SK-N-SH (cell line): ENCODE measurements at regions not wholly inside any gene's neighbourhood (a gene's known extent, or its start where the extent isn't known, plus 50 kb on each side); places are given as distances from the start of the nearest gene placed in this dataset.

Experiments used
- CTCF ChIA-PET: fragments of 300-600, 350-600 bp; formaldehyde crosslinking; extraction: SDS; loops from one replicate; lab custom pipeline; 2021; lab: Yijun Ruan, JAX
- POLR2A ChIA-PET: fragments of 350-600 bp; sonication (Branson Sonifier 250); formaldehyde crosslinking; extraction: SDS; loops from one replicate; lab custom pipeline; 2020; ENCODE audit warnings: antibody characterized with exemption, inconsistent platforms; lab: Yijun Ruan, JAX
- DNase-seq: peaks from one replicate; pipeline ENCODE4 v3.0.0; 2012
- H2AFZ ChIP-seq: fragments of 200-600 bp; sonication (generic); 2 replicates; pipeline ENCODE4 v1.8.1; 2016; ENCODE audit warnings: antibody characterized with exemption, mild to moderate bottlenecking, low read depth
- H3F3A ChIP-seq: fragments of 200-600 bp; sonication (generic); replicated peaks from 2 replicates; pipeline ENCODE3; 2016; ENCODE audit warnings: antibody characterized with exemption, mild to moderate bottlenecking; ENCODE audit not compliant: insufficient read depth
- H3K27ac ChIP-seq, 2 experiments: fragments of 200-500 bp in 1 of 2; fragments of 200-600 bp in 1 of 2; sonication (Bioruptor generic) in 1 of 2; sonication (generic), shearing (Covaris generic) in 1 of 2; 2 replicates each; pipeline versions ENCODE4 v1.5.1 to v1.6.1; 2014 to 2016; ENCODE audit warnings: low read depth in 2 of 2, inconsistent platforms in 1 of 2, low read length in 1 of 2, mild to moderate bottlenecking in 1 of 2, mixed read lengths in 1 of 2
- H3K27me3 ChIP-seq: fragments of 200-600 bp; sonication (generic), shearing (Covaris generic); 2 replicates; pipeline ENCODE4 v1.6.1; 2016; ENCODE audit warnings: mixed run types; ENCODE audit not compliant: insufficient read depth
- H3K36me3 ChIP-seq, 2 experiments: fragments of 200-500 bp in 1 of 2; fragments of 200-600 bp in 1 of 2; sonication (Bioruptor generic) in 1 of 2; sonication (generic) in 1 of 2; replicated peaks in 1 of 2; 2 replicates each; pipeline versions ENCODE3 to v1.5.1; 2014 to 2016; ENCODE audit warnings: low read length in 1 of 2, mild to moderate bottlenecking in 1 of 2; ENCODE audit not compliant: insufficient read depth in 2 of 2, control insufficient read depth in 1 of 2
- H3K4me1 ChIP-seq, 2 experiments: fragments of 200-500 bp in 1 of 2; fragments of 200-600 bp in 1 of 2; sonication (Bioruptor generic) in 1 of 2; sonication (generic), shearing (Covaris generic) in 1 of 2; 2 replicates each; pipeline versions ENCODE4 v1.5.1 to v1.6.1; 2014 to 2016; ENCODE audit warnings: low read depth in 1 of 2, low read length in 1 of 2, mixed run types in 1 of 2; ENCODE audit not compliant: insufficient read depth in 2 of 2, control insufficient read depth in 1 of 2
- H3K4me2 ChIP-seq: fragments of 200-600 bp; sonication (generic), shearing (Covaris generic); 2 replicates; pipeline ENCODE4 v1.6.1; 2017; ENCODE audit warnings: mixed run types
- H3K4me3 ChIP-seq, 2 experiments: fragments of 200-500 bp in 1 of 2; fragments of 200-600 bp in 1 of 2; sonication (Bioruptor generic) in 1 of 2; sonication (generic), shearing (Covaris generic) in 1 of 2; 2 replicates each; pipeline versions ENCODE4 v1.5.1 to v1.8.1; 2014 to 2016; ENCODE audit warnings: low read depth in 2 of 2, inconsistent platforms in 1 of 2, low read length in 1 of 2, mild to moderate bottlenecking in 1 of 2, mixed read lengths in 1 of 2, moderate library complexity in 1 of 2
- H3K79me2 ChIP-seq: fragments of 200-600 bp; sonication (generic); 2 replicates; pipeline ENCODE4 v1.8.1; 2017; ENCODE audit warnings: mild to moderate bottlenecking; ENCODE audit not compliant: insufficient read depth
- H3K9ac ChIP-seq: fragments of 200-600 bp; sonication (generic); 2 replicates; pipeline ENCODE4 v1.6.1; 2017; ENCODE audit warnings: mixed run types
- H3K9me2 ChIP-seq: fragments of 200-600 bp; sonication (generic); 2 replicates; pipeline ENCODE4 v1.6.1; 2017; ENCODE audit warnings: mixed run types
- H3K9me3 ChIP-seq: fragments of 200-600 bp; sonication (generic); 2 replicates; pipeline ENCODE4 v1.6.1; 2017; ENCODE audit warnings: mixed run types, mild to moderate bottlenecking, moderate library complexity
- H4K20me1 ChIP-seq: fragments of 200-600 bp; sonication (generic); 2 replicates; pipeline ENCODE4 v1.6.1; 2017; ENCODE audit warnings: mild to moderate bottlenecking, mixed run types; ENCODE audit not compliant: insufficient read depth
- CHD2 ChIP-seq: fragments of 150-350 bp; IDR thresholded peaks from 2 replicates; pipeline ENCODE4 v1.6.1; 2018; ENCODE audit warnings: low read length; ENCODE audit not compliant: partially characterized antibody
- ELF1 ChIP-seq: IDR thresholded peaks from 2 replicates; pipeline ENCODE4 v1.4.0; 2012
- FOXJ3 ChIP-seq: sonication (generic); formaldehyde crosslinking; IDR thresholded peaks from 2 replicates; pipeline ENCODE4 v1.5.1; 2020; ENCODE audit warnings: mild to moderate bottlenecking, missing genetic modification reagents
- GATA2 ChIP-seq: sonication (generic); formaldehyde crosslinking; IDR thresholded peaks from 2 replicates; pipeline ENCODE4 v1.5.0; 2020; ENCODE audit warnings: mild to moderate bottlenecking, missing genetic modification reagents
- IRF3 ChIP-seq: fragments of 150-350 bp; IDR thresholded peaks from 2 replicates; pipeline ENCODE4 v1.6.1; 2016; ENCODE audit warnings: mild to moderate bottlenecking, low read depth, low read length
- MEF2A ChIP-seq: IDR thresholded peaks from 2 replicates; pipeline ENCODE4 v1.4.0; 2012; ENCODE audit warnings: low read depth, borderline replicate concordance
- MXI1 ChIP-seq: IDR thresholded peaks from 2 replicates; pipeline ENCODE4 v1.6.1; 2012; ENCODE audit warnings: mild to moderate bottlenecking, low read depth, low read length, improper control_type of control experiment
- POLR2AphosphoS5 ChIP-seq: IDR thresholded peaks from 2 replicates; pipeline ENCODE4 v1.6.1; 2012; ENCODE audit warnings: low read depth, low read length
- REST ChIP-seq: IDR thresholded peaks from 2 replicates; pipeline ENCODE4 v1.6.1; 2012; ENCODE audit warnings: mild to moderate bottlenecking, low read depth, low read length, moderate library complexity
- RFX5 ChIP-seq: IDR thresholded peaks from 2 replicates; pipeline ENCODE4 v1.6.1; 2012; ENCODE audit warnings: mild to moderate bottlenecking, improper control_type of control experiment, low read length
- TCF12 ChIP-seq: IDR thresholded peaks from 2 replicates; pipeline ENCODE4 v1.4.0; 2012
- YY1 ChIP-seq: IDR thresholded peaks from 2 replicates; pipeline ENCODE4 v1.4.0; 2012; ENCODE audit warnings: low read depth, mild to moderate bottlenecking
- WGBS: methylation state at CpG from one replicate; pipeline ENCODE4 v1.1.6; 2017; ENCODE audit warnings: low lambda C conversion rate; 5-methylcytosine and 5-hydroxymethylcytosine counted together
- TF ChIP-seq, protein P1 (sequence below): IDR thresholded peaks from 2 replicates; pipeline ENCODE4 v1.4.0; 2012; ENCODE audit warnings: low read depth, borderline replicate concordance
- TF ChIP-seq, protein P2 (sequence below): fragments of 150-350 bp; IDR thresholded peaks from 2 replicates; pipeline ENCODE4 v1.6.1; 2017; ENCODE audit warnings: antibody characterized with exemption, low read length, low read depth, borderline replicate concordance
- TF ChIP-seq, protein P3 (sequence below): IDR thresholded peaks from 2 replicates; pipeline ENCODE4; 2012

- no peak overlapping the region for H3K4me2 ChIP-seq
- no peak overlapping the region for H3K27ac ChIP-seq
- CTCF ChIA-PET = no interaction called here
Measured at GRCh38 chr1:194843077-194843476, 1656.7 kb upstream of the B3GALT2 start.

DNA sequence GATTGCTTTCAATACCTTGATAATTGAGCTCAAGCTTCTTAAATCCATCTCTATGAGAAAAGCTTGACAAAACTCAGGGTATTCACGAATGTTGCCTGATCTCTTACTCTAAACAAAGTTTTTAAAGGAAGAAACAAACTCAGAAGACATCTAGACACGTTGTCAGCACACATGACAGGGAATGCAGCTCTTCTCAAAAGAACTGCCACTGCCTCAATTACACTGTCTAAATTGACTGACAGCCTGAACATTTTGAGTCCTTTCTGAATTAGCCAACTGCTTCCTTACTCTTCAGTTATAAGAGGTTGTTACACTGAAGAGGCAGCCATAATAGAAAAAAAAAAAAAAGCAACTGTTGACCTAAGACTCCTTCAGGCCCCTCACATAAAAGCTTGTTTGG is 1646.7 kb upstream of the B3GALT2 start:
- Histone ChIP-seq H3K27me3 (no peaks in the 10 kb centered on the region), H3K4me1 (no peaks in the 10 kb centered on the region; a peak in 1 of 4 replicates), H3K9ac (no peak overlapping the region), H3K9me2 (no peaks in the 10 kb centered on the region), H3K4me2 (no peak overlapping the region), H4K20me1 (no peaks in the 10 kb centered on the region), H3K79me2 (no peaks in the 10 kb centered on the region), H3K4me3 (no peak overlapping the region), H3K27ac (no peak overlapping the region), H3F3A (no peaks in the 10 kb centered on the region), H3K9me3 (no peaks in the 10 kb centered on the region), H2AFZ (no peak overlapping the region), H3K36me3 (no peaks in the 10 kb centered on the region)
- ChIA-PET CTCF (no interaction called here), POLR2A (no interaction called here)
- DNase-seq = no peak
- WGBS = 7% methylated on average over 2 of the region's 2 CpGs
- TF ChIP-seq GATA2 (CRISPR knock-in tag) = no peak
- no peak for TF ChIP-seq TCF12
- no peak for TF ChIP-seq MEF2A
- no peak for TF ChIP-seq YY1
- TF ChIP-seq REST = no peak
- no peak for TF ChIP-seq IRF3
- TF ChIP-seq, protein P1, sequence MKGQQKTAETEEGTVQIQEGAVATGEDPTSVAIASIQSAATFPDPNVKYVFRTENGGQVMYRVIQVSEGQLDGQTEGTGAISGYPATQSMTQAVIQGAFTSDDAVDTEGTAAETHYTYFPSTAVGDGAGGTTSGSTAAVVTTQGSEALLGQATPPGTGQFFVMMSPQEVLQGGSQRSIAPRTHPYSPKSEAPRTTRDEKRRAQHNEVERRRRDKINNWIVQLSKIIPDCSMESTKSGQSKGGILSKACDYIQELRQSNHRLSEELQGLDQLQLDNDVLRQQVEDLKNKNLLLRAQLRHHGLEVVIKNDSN = no peak
- TF ChIP-seq ELF1 = no peak
- no peak for TF ChIP-seq RFX5

More at GRCh38 chr1:194843077-194843476, 1656.7 kb upstream of the B3GALT2 start:
- H4K20me1 ChIP-seq = no peaks in the 10 kb centered on the region
- no peaks in the 10 kb centered on the region for H3K9me2 ChIP-seq
- DNase-seq = no peak
- no peaks in the 10 kb centered on the region for H3K79me2 ChIP-seq
- no peaks in the 10 kb centered on the region for H3K36me3 ChIP-seq
- no peaks in the 10 kb centered on the region for H3F3A ChIP-seq
- POLR2A ChIA-PET = no interaction called here
- H3K27me3 ChIP-seq = no peaks in the 10 kb centered on the region
- no peak overlapping the region for H3K9ac ChIP-seq
- H3K4me3 ChIP-seq = no peak overlapping the region
- no peak for TF ChIP-seq FOXJ3
- TF ChIP-seq, protein P2, sequence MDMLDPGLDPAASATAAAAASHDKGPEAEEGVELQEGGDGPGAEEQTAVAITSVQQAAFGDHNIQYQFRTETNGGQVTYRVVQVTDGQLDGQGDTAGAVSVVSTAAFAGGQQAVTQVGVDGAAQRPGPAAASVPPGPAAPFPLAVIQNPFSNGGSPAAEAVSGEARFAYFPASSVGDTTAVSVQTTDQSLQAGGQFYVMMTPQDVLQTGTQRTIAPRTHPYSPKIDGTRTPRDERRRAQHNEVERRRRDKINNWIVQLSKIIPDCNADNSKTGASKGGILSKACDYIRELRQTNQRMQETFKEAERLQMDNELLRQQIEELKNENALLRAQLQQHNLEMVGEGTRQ = no peak
- TF ChIP-seq CHD2 = no peak
- no peak for TF ChIP-seq TCF12
- no peak for TF ChIP-seq POLR2AphosphoS5
- TF ChIP-seq, protein P3, sequence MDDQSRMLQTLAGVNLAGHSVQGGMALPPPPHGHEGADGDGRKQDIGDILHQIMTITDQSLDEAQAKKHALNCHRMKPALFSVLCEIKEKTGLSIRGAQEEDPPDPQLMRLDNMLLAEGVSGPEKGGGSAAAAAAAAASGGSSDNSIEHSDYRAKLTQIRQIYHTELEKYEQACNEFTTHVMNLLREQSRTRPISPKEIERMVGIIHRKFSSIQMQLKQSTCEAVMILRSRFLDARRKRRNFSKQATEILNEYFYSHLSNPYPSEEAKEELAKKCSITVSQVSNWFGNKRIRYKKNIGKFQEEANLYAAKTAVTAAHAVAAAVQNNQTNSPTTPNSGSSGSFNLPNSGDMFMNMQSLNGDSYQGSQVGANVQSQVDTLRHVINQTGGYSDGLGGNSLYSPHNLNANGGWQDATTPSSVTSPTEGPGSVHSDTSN = no peak
- TF ChIP-seq, protein P1 = no peak
- no peak for TF ChIP-seq IRF3
- TF ChIP-seq MXI1 = no peak
- no peaks in the 10 kb centered on the region for H3K4me1 ChIP-seq
- no peaks in the 10 kb centered on the region for H3K9me3 ChIP-seq
- 3% methylated on average over 1 of the region's 1 CpG for WGBS
- H2AFZ ChIP-seq = no peak overlapping the region
